HG03097 (cell line): ENCODE measurements at regions not wholly inside any gene's neighbourhood (a gene's known extent, or its start where the extent isn't known, plus 50 kb on each side); places are given as distances from the start of the nearest gene placed in this dataset.
"Not testable (repeated sequence)": the region's sequence is repeated elsewhere in the genome, so short reads cannot be mapped to it uniquely, and the experiment has no call there.

Source experiments
- ATAC-seq: cut with Tn5 transposase; IDR thresholded peaks from one replicate; pipeline ENCODE4 v1.9.1; 2021; ENCODE audit not compliant: unreplicated experiment, low FRiP score

GRCh38 chrX:140447150-140447549 lies 57.7 kb downstream of the SOX3 start:
- no peak for ATAC-seq

GRCh38 chrX:140440876-140441275 lies 64.0 kb downstream of the SOX3 start:
- ATAC-seq, result no peak

- ATAC-seq, result no peak
These were observed 65.4 kb downstream of the SOX3 start for GRCh38 chrX:140439476-140439875.

GRCh38 chrX:140434347-140434746 lies 70.5 kb downstream of the SOX3 start:
- ATAC-seq, result no peak

GRCh38 chrX:140433582-140433981 lies 71.3 kb downstream of the SOX3 start:
- ATAC-seq, result no peak

- no peak for ATAC-seq
These were observed 72.3 kb downstream of the SOX3 start for GRCh38 chrX:140432346-140433175.

GRCh38 chrX:140431521-140431920 lies 73.3 kb downstream of the SOX3 start:
- ATAC-seq, result no peak

GRCh38 chrX:140425712-140426395 lies 79.0 kb downstream of the SOX3 start:
- no peak for ATAC-seq

GRCh38 chrX:140422501-140422900 lies 82.4 kb downstream of the SOX3 start:
- ATAC-seq, result no peak

GRCh38 chrX:140402131-140402530 lies 102.7 kb downstream of the SOX3 start:
- ATAC-seq, result not testable (repeated sequence)

GRCh38 chrX:140396326-140396725 lies 108.5 kb downstream of the SOX3 start:
- not testable (repeated sequence) for ATAC-seq

- ATAC-seq, result no peak
These were observed 111.4 kb downstream of the SOX3 start for GRCh38 chrX:140393507-140393906.

GRCh38 chrX:140391313-140391712 lies 113.6 kb downstream of the SOX3 start:
- ATAC-seq, result no peak

GRCh38 chrX:140389331-140389730 lies 115.5 kb downstream of the SOX3 start:
- ATAC-seq, result no peak

GRCh38 chrX:140362861-140363260 lies 142.0 kb downstream of the SOX3 start:
- no peak for ATAC-seq

- no peak for ATAC-seq
These were observed 143.9 kb downstream of the SOX3 start for GRCh38 chrX:140360924-140361323.

- no peak for ATAC-seq
These were observed 144.6 kb downstream of the SOX3 start for GRCh38 chrX:140360284-140360683.

- no peak for ATAC-seq
These were observed 148.9 kb downstream of the SOX3 start for GRCh38 chrX:140355922-140356321.

GRCh38 chrX:140355429-140355828 lies 149.4 kb downstream of the SOX3 start:
- ATAC-seq, result no peak

- no peak for ATAC-seq
These were observed 150.3 kb downstream of the SOX3 start for GRCh38 chrX:140354431-140355120.

GRCh38 chrX:140346729-140347128 lies 158.1 kb downstream of the SOX3 start:
- no peak for ATAC-seq
